ENCODE measurements at regions not wholly inside any gene's neighbourhood (a gene's known extent, or its start where the extent isn't known, plus 50 kb on each side); places are given as distances from the start of the nearest gene placed in this dataset.

DNA sequence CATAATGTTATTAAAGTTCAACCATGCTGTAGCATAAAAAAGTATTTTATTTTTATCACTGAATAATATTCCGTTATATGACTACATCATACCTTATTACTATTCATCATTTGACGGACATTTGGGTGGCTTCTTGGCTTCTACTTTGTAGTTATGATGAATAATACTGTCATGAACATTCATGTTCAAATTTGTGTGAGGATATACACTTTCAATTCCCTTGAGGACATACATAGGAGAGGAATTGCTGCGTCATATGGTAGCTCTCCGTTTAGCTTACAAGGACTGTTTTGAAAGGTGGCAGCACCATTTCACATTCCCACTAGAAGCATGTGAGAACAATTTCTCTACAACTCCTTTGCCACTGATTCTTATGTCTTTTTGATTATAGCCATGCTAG lies 910.8 kb upstream of the MIR17HG start:
- TF ChIP-seq POLR2A (IDR thresholded peaks at IDR 0.05; ENCODE audit: low read length) = no peak
- no peak for TF ChIP-seq GATA1 (IDR thresholded peaks at IDR 0.05; ENCODE audit: low read depth, low read length)

Data from erythroblast (primary cell).